A204.1 (cell line): ENCODE measurements at regions not wholly inside any gene's neighbourhood (a gene's known extent, or its start where the extent isn't known, plus 50 kb on each side); places are given as distances from the start of the nearest gene placed in this dataset.

ENCODE experiments used
- FAIRE-seq: peaks from 2 replicates; lab custom pipeline; 2012; peaks lifted over from hg19 to GRCh38; lab: Jason Lieb, UNC

GRCh38 chr14:53609009-53609408 lies 347.6 kb downstream of the BMP4 start:
- FAIRE-seq: no peak

DNA sequence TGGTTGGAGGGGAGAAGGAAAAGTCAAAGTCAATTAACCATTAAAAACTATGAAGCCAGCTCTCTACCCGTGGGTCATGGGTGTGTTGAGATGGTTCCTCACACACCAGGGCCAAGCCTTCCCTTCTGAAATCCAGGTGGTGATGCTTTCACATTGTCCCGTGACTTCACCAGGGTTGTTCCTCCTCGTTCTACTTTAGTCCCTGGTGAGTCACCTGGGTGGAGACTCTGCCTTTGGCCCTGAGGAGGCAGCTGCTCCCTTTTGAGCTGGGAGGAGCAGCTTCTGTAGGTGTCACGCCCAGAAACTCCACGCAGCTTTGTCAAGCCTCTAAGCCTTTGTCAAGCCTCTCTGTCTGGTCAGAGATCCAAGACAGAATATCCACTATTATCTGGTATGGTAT lies 348.3 kb downstream of the BMP4 start:
- FAIRE-seq: no peak

DNA sequence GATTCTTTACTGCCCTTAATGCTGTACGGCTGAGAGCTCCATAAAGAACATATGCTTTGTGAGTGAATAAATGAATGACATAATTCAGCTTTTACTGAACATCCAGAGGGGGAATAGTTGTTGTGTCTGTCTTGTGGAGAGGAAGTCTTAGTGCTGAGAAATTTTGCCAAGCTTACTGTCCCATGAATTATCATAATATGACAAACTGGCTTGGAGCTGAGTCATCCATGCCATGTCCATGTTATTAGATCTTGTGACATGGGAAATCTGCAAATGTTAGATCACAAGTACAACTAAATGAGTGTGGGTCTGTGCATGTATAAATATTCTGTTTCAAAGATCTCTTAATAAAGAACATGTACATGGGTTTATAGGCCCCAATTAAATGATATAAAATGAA lies 350.4 kb downstream of the BMP4 start:
- no peak for FAIRE-seq

DNA sequence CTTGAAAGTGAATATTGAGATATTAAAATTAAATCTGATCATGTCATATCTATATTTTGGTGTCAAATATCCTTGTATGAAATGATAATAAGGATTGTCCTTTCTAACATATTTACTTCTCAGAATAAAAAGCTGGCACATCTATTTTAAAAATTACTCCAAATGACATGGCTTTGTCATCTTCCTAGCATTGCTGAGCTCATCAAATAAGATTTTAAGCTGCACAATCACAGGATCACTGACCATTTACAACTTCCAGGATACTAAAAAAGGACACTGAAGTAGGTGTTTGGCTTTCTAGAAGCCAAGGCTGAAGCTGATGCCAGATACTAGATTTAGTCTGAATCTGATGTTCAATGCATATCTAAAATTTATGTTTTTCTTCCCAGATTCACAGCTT lies 351.1 kb downstream of the BMP4 start:
- FAIRE-seq: no peak

DNA sequence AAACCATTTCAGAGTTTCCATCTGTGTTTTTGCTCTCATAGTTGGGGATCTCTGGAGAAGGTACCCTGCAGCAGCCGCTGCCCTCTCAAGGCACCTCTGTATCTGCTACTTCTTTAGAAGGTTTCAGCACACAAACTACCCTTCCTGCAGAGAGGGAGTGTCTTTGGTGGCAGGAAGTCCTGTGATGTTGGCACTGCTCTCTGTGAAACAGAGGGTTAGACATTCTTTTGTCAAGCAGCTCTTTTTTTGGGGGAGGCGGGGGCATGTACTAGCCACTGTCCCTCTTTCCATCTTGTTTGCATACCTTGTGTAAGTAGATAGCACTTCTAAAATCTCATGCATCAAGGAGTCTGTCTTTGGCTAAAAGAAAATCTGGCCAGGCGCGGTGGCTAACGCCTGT lies 352.6 kb downstream of the BMP4 start:
- FAIRE-seq: no peak

GRCh38 chr14:53601409-53601808 lies 355.2 kb downstream of the BMP4 start:
- no peak for FAIRE-seq

DNA sequence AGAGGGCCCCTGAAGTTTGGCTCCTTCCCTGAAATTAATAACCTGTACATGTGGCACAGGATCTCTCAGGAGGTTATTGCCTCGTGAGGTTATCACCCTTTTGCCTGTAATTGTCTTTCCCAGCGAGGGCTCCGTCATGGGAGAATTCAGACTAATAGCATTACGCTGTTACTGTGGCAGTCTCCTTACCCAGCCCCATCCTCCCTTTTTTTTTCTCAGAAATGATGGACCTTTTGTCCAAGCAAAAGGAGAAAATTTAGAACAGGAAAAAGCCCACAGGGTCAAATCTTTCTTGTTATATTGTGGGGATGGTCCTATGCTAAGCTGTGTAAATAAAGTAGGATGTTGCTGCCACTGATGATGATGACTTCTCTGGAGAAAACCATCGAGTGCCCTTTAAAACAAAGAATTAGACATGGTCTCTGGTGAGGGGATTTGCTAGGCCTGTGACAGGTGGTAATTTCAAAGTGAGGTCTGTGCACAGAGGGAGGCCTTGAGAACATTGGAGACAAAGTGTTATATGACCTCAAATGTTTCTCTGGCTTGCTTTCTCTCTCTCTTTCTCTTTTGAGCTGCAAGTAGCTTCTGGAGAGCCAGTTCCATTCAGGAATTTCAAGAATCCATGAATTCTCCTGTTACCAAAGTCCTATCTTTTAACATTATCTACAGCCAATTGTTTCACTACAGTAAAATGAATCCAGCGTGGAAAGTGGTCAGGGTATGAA lies 357.2 kb downstream of the BMP4 start:
- FAIRE-seq: no peak

DNA sequence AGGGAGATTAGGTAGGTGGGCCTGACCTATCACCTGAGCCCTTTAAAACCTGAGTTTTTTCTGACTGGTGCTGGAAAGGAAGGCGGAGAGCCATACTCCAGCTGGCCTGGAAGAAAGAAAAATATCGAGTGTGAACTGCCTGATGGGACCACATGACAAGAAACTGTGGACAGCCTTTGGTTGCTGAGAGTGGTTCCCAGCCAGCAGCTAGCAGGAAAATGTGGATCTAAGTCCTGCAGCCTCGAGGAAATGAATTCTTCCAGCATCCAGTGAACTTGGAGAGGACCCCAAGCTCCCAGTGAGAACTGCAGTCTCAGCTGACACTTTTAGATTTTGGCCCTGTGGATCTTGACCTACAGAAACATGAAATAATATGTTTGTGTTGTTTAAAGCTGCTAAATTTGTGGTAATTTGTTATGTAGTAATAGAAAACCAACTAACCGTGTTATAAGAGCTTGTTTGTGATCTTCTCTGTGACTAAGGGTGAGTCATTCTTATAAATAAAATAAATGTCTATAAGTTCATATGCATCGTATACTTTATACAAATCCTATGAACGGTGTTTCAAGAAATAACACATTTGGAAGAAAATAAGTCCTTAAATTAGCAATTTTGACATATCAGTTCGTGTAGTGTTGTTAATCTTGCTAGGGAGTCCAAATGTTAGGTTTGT lies 359.6 kb downstream of the BMP4 start:
- FAIRE-seq: no peak

- FAIRE-seq: no peak
Measured at GRCh38 chr14:53591816-53592215, 364.8 kb downstream of the BMP4 start.

DNA sequence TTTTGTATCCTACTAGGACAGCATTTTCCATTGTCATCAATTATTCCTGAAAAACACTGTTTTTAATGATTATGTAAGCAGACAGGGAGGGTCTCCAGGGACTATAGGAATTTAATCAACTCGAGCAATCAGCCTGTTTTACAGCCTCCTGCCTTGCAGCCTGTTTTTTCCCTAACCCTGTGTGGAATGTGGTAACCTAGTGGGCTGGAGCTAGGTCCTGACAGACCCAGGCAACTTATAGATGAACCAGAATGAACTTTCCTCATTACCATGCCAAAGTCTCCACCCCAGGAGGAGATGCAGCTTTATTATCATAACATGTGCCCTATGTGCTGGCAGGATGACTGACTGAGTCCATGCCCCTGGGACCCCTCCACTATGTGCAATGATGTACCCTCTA lies 375.1 kb downstream of the BMP4 start:
- no peak for FAIRE-seq

DNA sequence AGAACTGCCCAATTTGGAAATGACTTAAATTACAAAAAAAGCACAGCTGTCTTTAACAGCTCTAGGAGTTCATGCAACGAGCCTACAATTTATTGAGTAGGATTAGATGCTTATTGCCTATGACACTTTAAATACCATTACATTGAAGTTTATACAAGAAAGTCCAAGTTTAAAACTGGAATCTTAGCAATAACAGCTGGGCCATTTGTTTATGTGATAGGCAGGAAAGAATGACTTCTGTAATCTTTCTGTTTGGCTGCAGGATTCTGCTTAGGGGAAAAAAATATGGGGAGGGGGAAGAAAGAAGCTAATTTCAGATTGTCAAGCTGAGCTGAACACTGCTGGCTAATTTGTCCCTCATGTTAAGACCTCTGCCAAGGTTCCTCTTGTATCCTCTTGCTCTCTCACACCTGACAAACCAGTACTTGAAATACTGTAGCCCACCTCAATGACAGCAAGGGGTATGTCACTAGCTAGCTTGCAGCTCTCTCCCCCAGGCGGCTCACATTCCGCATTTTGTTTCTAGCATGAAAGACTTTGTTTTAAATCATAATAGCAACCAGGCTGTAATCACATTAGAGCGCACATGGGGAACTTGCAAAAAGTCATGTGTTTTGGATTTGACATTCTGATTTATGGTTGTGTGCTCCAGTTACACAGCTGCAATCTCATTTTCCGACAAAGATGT lies 384.8 kb downstream of the BMP4 start:
- no peak for FAIRE-seq

- no peak for FAIRE-seq
Measured at GRCh38 chr14:53570411-53571387, 385.9 kb downstream of the BMP4 start.

GRCh38 chr14:53569446-53569845 lies 387.2 kb downstream of the BMP4 start:
- FAIRE-seq: no peak

- no peak for FAIRE-seq
Measured at GRCh38 chr14:53567236-53567780, 389.3 kb downstream of the BMP4 start.

GRCh38 chr14:53564870-53565269 lies 391.8 kb downstream of the BMP4 start:
- FAIRE-seq: no peak

DNA sequence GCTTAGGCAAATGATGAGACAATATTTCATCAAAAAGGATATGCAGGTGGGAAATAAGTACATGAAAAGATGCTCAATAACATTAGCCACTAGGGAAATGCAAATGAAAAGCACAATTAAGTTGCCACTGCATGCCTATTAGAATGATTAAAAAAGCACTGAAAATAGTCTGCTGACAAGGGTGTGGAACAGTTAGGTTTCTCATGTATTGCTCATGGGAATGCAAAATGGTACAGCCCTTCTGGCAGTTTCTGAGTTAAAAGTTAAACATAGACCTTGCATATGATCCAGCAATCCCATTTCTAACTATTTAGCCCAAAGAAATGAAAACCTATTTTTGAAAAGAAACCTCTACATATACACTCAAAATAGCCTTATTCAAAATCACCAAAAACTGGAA lies 393.0 kb downstream of the BMP4 start:
- no peak for FAIRE-seq

- FAIRE-seq: no peak
Measured at GRCh38 chr14:53553221-53553620, 400.1 kb upstream of the DDHD1 start.

DNA sequence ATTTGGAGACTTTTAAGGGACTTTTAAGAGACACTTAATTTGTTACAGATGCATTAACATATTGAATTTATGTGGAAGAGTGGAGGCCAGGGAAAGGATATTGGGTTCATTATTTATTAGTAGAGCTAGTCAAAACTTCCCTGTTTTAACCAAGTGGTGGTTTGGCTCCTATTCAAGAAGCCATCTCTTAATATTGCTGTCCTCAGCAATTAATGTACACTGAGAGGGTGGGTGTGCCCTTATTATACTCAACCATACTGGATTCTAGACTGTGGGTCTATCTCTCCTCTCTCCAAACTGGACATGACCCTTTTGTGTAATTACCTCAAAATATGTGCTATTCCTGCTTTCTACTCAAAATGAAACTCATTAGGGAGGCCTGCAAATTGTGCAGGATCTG lies 398.7 kb upstream of the DDHD1 start:
- FAIRE-seq: no peak

DNA sequence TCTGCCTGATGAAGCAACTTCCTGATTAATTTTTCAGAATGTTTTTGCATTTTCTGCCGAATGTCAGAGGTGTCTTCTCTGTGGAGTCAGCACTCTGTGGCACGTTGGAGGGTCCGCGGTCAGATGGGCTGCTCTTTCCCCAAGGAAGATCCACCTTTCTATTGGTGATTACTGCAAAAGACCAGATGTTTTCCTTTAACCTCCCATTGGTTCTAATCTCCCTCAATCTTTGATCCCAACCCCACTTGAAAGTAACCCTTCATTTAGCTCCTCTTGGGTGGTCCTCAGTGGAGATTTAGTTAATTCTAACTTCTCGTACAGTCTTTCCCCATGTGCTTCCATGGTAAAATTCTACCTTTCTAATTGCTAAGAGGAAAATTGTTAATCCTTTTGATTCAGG lies 397.7 kb upstream of the DDHD1 start:
- no peak for FAIRE-seq

GRCh38 chr14:53549956-53550355 lies 396.8 kb upstream of the DDHD1 start:
- no peak for FAIRE-seq

GRCh38 chr14:53547593-53547992 lies 394.5 kb upstream of the DDHD1 start:
- FAIRE-seq: no peak

DNA sequence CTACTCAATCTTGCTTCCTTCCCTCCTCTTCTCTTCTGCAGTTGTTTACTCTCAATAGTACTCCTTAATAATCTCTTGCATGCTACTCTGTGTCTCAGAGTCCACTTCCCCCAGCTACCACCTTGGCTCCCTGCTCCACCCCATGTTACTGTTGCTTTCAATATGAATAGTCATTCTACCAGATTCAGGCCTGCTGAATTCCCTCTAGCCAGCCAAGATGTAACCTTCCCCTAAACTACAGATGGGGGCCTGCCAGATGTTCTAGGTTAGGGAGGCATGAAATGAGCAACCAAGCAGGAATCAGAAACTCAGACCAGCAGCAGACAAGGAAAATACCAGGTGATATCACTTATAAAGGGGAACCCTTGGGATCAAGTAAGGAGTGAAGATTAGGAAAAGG lies 392.1 kb upstream of the DDHD1 start:
- FAIRE-seq: no peak
